Suprapubic skin (tissue), 4 donors: ENCODE measurements at regions not wholly inside any gene's neighbourhood (a gene's known extent, or its start where the extent isn't known, plus 50 kb on each side); places are given as distances from the start of the nearest gene placed in this dataset.

Experiments
- DNase-seq, 2 donors: peaks; one replicate each; pipeline ENCODE4 v3.0.0-alpha.2; 2019; ENCODE audit warnings: low spot score in 2 of 2
- H3K27ac ChIP-seq: fragments of 200-600 bp; sonication (generic); one replicate; pipeline ENCODE4 v1.5.1; 2019
- H3K27me3 ChIP-seq: fragments of 200-600 bp; sonication (generic); one replicate; pipeline ENCODE4 v1.5.1; 2019
- H3K36me3 ChIP-seq: fragments of 200-600 bp; sonication (generic); one replicate; pipeline ENCODE4 v1.5.1; 2019
- H3K4me1 ChIP-seq: fragments of 200-600 bp; sonication (generic); one replicate; pipeline ENCODE4 v1.5.1; 2019
- H3K4me3 ChIP-seq: fragments of 200-600 bp; sonication (generic); one replicate; pipeline ENCODE4 v1.5.1; 2019; ENCODE audit warnings: mild to moderate bottlenecking
- H3K9me3 ChIP-seq: fragments of 200-600 bp; sonication (generic); one replicate; pipeline ENCODE4 v1.5.1; 2019
- EP300 ChIP-seq: sonication (generic); formaldehyde crosslinking; IDR thresholded peaks from one replicate; pipeline ENCODE4 v1.6.1; 2017; ENCODE audit warnings: antibody characterized with exemption
- POLR2A ChIP-seq, 2 donors: fragments of 450-650 bp; IDR thresholded peaks; one replicate each; pipeline ENCODE4 v1.6.1; 2017; ENCODE audit warnings: antibody characterized with exemption in 2 of 2, mild to moderate bottlenecking in 2 of 2, moderate library complexity in 2 of 2
- POLR2AphosphoS5 ChIP-seq, 3 donors: sonication (generic); formaldehyde crosslinking; IDR thresholded peaks; one replicate each; pipeline ENCODE4 v1.6.1; 2017; ENCODE audit warnings: antibody characterized with exemption in 3 of 3
- WGBS: methylation state at CpG from one replicate; pipeline ENCODE4 v1.1.5; 2018; 5-methylcytosine and 5-hydroxymethylcytosine counted together
- TF ChIP-seq, protein P1 (sequence below), 2 donors: fragments of 200-600 bp in 1 of 2; fragments of 450-650 bp in 1 of 2; sonication (generic) in 1 of 2; IDR thresholded peaks; one replicate each; pipeline ENCODE4 v1.5.1; 2016 to 2019; ENCODE audit warnings: antibody characterized with exemption in 2 of 2, mild to moderate bottlenecking in 1 of 2, moderate library complexity in 1 of 2

DNA sequence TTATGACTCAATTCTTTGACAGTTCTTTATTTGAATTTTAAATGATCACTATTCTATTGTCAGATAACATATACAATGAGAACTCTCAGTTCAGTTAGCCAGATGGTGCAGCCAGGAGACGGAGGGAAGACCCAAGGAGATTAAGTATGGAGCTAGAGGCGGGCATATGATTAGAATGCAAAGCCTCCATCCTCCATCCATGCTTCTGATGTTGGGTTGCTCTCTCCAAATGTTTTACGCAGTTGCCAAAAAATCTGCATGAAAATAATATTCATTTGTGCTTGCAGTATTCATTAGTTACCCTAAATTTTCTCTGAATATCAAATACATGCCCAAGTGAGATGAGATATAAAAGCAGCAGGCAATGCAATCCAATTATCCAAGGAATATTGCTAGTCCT, 874.8 kb downstream of the C4orf33 start:
- Histone ChIP-seq H3K36me3 (no peaks in the 10 kb centered on the region), H3K27ac (no peak overlapping the region), H3K4me1 (no peaks in the 10 kb centered on the region), H3K4me3 (no peak overlapping the region), H3K9me3 (no peaks in the 10 kb centered on the region), H3K27me3 (no peaks in the 10 kb centered on the region)
- TF ChIP-seq POLR2AphosphoS5 (IDR thresholded peaks at IDR 0.05) = no peak
- TF ChIP-seq POLR2A (IDR thresholded peaks at IDR 0.05) = no peak
- TF ChIP-seq EP300 = no peak
- TF ChIP-seq, protein P1, sequence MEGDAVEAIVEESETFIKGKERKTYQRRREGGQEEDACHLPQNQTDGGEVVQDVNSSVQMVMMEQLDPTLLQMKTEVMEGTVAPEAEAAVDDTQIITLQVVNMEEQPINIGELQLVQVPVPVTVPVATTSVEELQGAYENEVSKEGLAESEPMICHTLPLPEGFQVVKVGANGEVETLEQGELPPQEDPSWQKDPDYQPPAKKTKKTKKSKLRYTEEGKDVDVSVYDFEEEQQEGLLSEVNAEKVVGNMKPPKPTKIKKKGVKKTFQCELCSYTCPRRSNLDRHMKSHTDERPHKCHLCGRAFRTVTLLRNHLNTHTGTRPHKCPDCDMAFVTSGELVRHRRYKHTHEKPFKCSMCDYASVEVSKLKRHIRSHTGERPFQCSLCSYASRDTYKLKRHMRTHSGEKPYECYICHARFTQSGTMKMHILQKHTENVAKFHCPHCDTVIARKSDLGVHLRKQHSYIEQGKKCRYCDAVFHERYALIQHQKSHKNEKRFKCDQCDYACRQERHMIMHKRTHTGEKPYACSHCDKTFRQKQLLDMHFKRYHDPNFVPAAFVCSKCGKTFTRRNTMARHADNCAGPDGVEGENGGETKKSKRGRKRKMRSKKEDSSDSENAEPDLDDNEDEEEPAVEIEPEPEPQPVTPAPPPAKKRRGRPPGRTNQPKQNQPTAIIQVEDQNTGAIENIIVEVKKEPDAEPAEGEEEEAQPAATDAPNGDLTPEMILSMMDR (IDR thresholded peaks at IDR 0.05) = no peak
- DNase-seq = no peak
- WGBS = 67% methylated on average over 3 of the region's 3 CpGs

DNA sequence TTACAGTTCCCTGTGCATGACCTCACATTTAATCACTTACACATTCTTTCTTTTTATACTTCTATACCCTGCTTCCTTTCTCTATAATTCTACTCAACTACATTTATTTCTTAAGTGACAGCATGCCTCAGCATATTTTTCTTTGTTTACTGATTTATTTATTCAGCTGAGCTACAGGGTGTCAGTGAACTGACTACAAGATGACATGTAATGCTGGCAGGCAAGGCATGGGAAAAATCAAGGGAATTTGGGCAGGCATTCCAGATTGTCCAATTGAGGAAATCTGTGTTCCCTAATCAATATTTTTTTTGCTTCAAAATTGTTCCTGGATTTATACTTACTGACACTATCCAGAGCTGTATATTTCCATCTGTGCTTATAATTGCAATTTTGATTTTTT, 875.5 kb downstream of the C4orf33 start:
- Histone ChIP-seq H3K27ac (no peak overlapping the region), H3K9me3 (no peaks in the 10 kb centered on the region), H3K4me1 (no peaks in the 10 kb centered on the region), H3K36me3 (no peaks in the 10 kb centered on the region), H3K4me3 (no peak overlapping the region), H3K27me3 (no peaks in the 10 kb centered on the region)
- no peak for DNase-seq
- no peak for TF ChIP-seq EP300
- no peak for TF ChIP-seq POLR2A (IDR thresholded peaks at IDR 0.05)
- TF ChIP-seq POLR2AphosphoS5 (IDR thresholded peaks at IDR 0.05) = no peak
- TF ChIP-seq, protein P1 (IDR thresholded peaks at IDR 0.05) = no peak

DNA sequence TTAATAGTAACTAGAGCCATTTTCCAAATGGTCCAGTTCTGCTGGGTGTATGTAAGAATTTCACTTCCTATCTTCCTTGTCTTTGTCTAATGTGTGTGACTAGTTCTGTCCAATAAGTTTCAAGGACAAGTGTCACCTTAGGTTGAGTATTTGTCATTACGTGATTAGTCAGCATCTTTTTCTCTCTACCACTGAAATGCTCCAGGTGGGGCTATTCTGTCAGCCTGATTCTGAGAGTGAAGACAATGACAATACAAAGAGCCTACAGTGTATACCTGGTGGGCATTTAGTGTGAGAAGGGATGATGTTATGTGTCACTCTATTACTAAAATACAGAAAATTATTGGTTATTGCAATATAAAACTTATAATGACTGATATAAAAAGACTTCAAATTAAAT, 876.3 kb downstream of the C4orf33 start:
- no peak for TF ChIP-seq EP300
- TF ChIP-seq, protein P1 (IDR thresholded peaks at IDR 0.05) = no peak
- no peak for TF ChIP-seq POLR2A (IDR thresholded peaks at IDR 0.05)
- TF ChIP-seq POLR2AphosphoS5 (IDR thresholded peaks at IDR 0.05) = no peak
- no peak overlapping the region for H3K4me3 ChIP-seq
- no peak overlapping the region for H3K27ac ChIP-seq
- H3K9me3 ChIP-seq = no peaks in the 10 kb centered on the region
- no peaks in the 10 kb centered on the region for H3K27me3 ChIP-seq
- no peak for DNase-seq
- WGBS = 79% methylated on average over 1 of the region's 1 CpG
- H3K4me1 ChIP-seq = no peaks in the 10 kb centered on the region
- H3K36me3 ChIP-seq = no peaks in the 10 kb centered on the region

DNA sequence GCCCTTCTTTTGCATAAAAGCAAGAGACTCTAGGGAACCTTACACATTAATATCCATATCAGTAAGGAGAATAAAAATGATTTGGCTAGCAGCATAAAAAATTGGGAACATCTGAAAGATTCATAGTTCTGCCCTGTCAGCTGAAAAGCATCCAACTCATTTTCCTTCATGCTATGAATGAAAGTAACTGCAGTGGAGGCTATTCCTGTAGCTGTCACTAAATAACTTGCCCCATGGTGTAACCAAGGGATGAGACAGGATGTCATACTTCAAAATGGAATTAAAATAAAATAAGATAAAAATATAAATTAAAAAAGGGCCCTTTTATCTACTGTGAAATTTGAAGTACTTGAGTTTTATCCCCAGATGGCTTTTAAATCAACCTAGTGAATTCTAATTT, 878.8 kb downstream of the C4orf33 start:
- Histone ChIP-seq H3K27me3 (no peaks in the 10 kb centered on the region), H3K9me3 (no peaks in the 10 kb centered on the region), H3K36me3 (no peaks in the 10 kb centered on the region), H3K4me3 (no peak overlapping the region), H3K4me1 (no peaks in the 10 kb centered on the region), H3K27ac (no peak overlapping the region)
- TF ChIP-seq, protein P1 (IDR thresholded peaks at IDR 0.05) = no peak
- no peak for TF ChIP-seq POLR2AphosphoS5 (IDR thresholded peaks at IDR 0.05)
- no peak for DNase-seq

DNA sequence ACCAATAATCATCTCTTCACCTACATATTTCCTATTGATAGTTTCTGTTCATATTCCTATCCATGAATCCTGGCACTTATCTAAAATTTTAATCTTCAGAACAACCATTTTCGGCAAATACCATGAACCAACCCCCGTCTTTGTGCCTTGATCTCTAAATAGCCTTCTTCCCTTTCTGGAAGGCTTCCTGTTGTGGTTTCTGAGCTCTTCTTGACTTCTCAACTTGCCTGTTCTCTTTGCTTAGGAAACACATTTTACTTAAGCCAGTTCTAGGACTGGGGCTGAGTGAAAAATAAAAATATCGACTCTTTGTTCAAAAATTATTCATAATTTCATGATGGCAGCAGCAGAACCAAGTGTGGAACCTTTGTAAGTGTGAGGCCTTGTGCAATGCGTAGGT, 882.4 kb downstream of the C4orf33 start:
- Histone ChIP-seq H3K4me3 (no peak overlapping the region), H3K36me3 (no peaks in the 10 kb centered on the region), H3K4me1 (no peaks in the 10 kb centered on the region), H3K27me3 (no peaks in the 10 kb centered on the region), H3K27ac (no peak overlapping the region), H3K9me3 (no peaks in the 10 kb centered on the region)
- DNase-seq = no peak
- TF ChIP-seq EP300 = no peak
- TF ChIP-seq, protein P1 (IDR thresholded peaks at IDR 0.05) = no peak
- no peak for TF ChIP-seq POLR2A (IDR thresholded peaks at IDR 0.05)
- TF ChIP-seq POLR2AphosphoS5 (IDR thresholded peaks at IDR 0.05) = no peak
- 85% methylated on average over 4 of the region's 4 CpGs for WGBS
